Body of pancreas (tissue), 4 donors: ENCODE measurements at regions not wholly inside any gene's neighbourhood (a gene's known extent, or its start where the extent isn't known, plus 50 kb on each side); places are given as distances from the start of the nearest gene placed in this dataset.

Source experiments
- POLR2A ChIP-seq, 3 donors: fragments of 450-650 bp; IDR thresholded peaks; one replicate each; pipeline ENCODE4 v1.6.1; 2016; ENCODE audit warnings: antibody characterized with exemption in 3 of 3, mild to moderate bottlenecking in 2 of 3
- TF ChIP-seq, protein P1 (sequence below), 7 experiments: fragments of 450-650 bp in 4 of 7; fragments of 200-600 bp in 3 of 7; sonication (generic) in 3 of 7; IDR thresholded peaks; one replicate each; pipeline ENCODE4 v1.5.1; 2016 to 2019; ENCODE audit warnings: antibody characterized with exemption in 7 of 7

DNA sequence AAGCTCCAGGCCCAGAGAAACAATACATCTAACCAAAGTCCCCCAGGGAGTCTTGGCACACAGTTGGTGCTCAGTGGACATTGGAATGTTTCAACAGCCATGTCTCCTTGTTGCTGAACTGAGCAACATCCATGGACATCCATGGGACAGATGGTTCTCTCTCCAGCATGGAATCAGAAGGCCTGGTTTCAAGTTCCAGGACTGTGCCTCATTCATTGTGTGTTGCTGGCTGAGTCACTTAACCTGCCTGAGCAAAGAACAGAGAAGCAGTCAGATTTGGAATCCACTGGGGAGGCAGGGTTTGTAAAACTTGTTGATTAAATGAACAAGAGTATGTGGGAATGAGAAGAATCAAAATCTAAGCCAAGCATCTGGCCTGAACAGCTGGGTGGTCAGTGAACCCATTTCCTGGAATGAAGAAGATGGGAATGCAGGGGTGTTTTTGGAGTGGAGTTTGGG lies 147.9 kb downstream of the CHIC2 start:
- no peak for TF ChIP-seq POLR2A (IDR thresholded peaks at IDR 0.05)
- TF ChIP-seq, protein P1, sequence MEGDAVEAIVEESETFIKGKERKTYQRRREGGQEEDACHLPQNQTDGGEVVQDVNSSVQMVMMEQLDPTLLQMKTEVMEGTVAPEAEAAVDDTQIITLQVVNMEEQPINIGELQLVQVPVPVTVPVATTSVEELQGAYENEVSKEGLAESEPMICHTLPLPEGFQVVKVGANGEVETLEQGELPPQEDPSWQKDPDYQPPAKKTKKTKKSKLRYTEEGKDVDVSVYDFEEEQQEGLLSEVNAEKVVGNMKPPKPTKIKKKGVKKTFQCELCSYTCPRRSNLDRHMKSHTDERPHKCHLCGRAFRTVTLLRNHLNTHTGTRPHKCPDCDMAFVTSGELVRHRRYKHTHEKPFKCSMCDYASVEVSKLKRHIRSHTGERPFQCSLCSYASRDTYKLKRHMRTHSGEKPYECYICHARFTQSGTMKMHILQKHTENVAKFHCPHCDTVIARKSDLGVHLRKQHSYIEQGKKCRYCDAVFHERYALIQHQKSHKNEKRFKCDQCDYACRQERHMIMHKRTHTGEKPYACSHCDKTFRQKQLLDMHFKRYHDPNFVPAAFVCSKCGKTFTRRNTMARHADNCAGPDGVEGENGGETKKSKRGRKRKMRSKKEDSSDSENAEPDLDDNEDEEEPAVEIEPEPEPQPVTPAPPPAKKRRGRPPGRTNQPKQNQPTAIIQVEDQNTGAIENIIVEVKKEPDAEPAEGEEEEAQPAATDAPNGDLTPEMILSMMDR (IDR thresholded peaks at IDR 0.05) = no peak
